ENCODE measurements at regions not wholly inside any gene's neighbourhood (a gene's known extent, or its start where the extent isn't known, plus 50 kb on each side); places are given as distances from the start of the nearest gene placed in this dataset.
"Not testable (repeated sequence)": the region's sequence is repeated elsewhere in the genome, so short reads cannot be mapped to it uniquely, and the experiment has no call there.

GRCh38 chr6:93886416-93886815, 467.1 kb upstream of the EPHA7 start:
- Histone ChIP-seq H3K4me1 (ENCODE audit: control insufficient read depth in 5 of 5, insufficient read depth in 5 of 5, low read length in 5 of 5) (no peaks in the 10 kb centered on the region), H3K27me3 (ENCODE audit: control insufficient read depth in 5 of 5, insufficient read depth in 4 of 5, low read length in 5 of 5) (no peaks in the 10 kb centered on the region), H3K9ac (ENCODE audit: low read length in 5 of 5) (no peak overlapping the region), H3K4me3 (ENCODE audit: low read depth in 1 of 5, low read length in 5 of 5) (no peak overlapping the region), H3K27ac (ENCODE audit: low read depth, low read length) (no peak overlapping the region), H3K9me3 (ENCODE audit: control insufficient read depth in 5 of 5, low read length in 5 of 5) (no peaks in the 10 kb centered on the region), H3K36me3 (ENCODE audit: control insufficient read depth in 5 of 5, insufficient read depth in 5 of 5, low read length in 5 of 5) (no peaks in the 10 kb centered on the region)

- Histone ChIP-seq H3K27ac (ENCODE audit: low read depth, low read length) (no peak overlapping the region), H3K36me3 (ENCODE audit: control insufficient read depth in 5 of 5, insufficient read depth in 5 of 5, low read length in 5 of 5) (no peaks in the 10 kb centered on the region)
Measured at GRCh38 chr6:93859971-93860370, 440.6 kb upstream of the EPHA7 start.

DNA sequence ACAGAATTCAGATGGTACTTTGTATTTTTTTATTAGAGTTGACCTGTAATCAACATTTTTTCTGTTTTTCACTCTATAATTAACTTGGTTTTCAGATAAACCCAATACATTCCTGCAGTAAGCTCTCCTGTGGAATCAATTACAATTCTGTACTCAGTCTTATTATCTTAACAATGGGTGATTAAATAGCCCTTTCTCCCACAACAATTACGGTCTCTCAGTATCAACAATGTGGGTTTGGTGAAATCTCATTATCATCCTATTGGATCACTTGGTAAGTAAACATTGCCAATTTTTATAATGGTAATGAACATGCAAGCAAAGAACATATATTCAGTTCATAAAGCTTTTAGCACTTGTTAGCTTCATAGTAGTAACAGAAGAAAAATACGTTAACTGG, 438.9 kb upstream of the EPHA7 start:
- Histone ChIP-seq H3K36me3 (ENCODE audit: control insufficient read depth in 5 of 5, insufficient read depth in 5 of 5, low read length in 5 of 5) (no peaks in the 10 kb centered on the region), H3K27me3 (ENCODE audit: control insufficient read depth in 5 of 5, insufficient read depth in 4 of 5, low read length in 5 of 5) (no peaks in the 10 kb centered on the region), H3K9me3 (ENCODE audit: control insufficient read depth in 5 of 5, low read length in 5 of 5) (peaks cover 0 to 3% (median 0%) of the 10 kb centered on the region in 5 donors), H3K4me1 (ENCODE audit: control insufficient read depth in 5 of 5, insufficient read depth in 5 of 5, low read length in 5 of 5) (no peaks in the 10 kb centered on the region), H3K9ac (ENCODE audit: low read length in 5 of 5) (no peak overlapping the region), H3K27ac (ENCODE audit: low read depth, low read length) (no peak overlapping the region), H3K4me3 (ENCODE audit: low read depth in 1 of 5, low read length in 5 of 5) (no peak overlapping the region)

More at GRCh38 chr6:93859971-93860370, 440.6 kb upstream of the EPHA7 start:
- Histone ChIP-seq H3K9me3 (ENCODE audit: control insufficient read depth in 5 of 5, low read length in 5 of 5) (peaks cover 0 to 1% (median 0%) of the 10 kb centered on the region in 5 donors), H3K27me3 (ENCODE audit: control insufficient read depth in 5 of 5, insufficient read depth in 4 of 5, low read length in 5 of 5) (no peaks in the 10 kb centered on the region), H3K4me1 (ENCODE audit: control insufficient read depth in 5 of 5, insufficient read depth in 5 of 5, low read length in 5 of 5) (no peaks in the 10 kb centered on the region), H3K9ac (ENCODE audit: low read length in 5 of 5) (no peak overlapping the region), H3K4me3 (ENCODE audit: low read depth in 1 of 5, low read length in 5 of 5) (no peak overlapping the region)

DNA sequence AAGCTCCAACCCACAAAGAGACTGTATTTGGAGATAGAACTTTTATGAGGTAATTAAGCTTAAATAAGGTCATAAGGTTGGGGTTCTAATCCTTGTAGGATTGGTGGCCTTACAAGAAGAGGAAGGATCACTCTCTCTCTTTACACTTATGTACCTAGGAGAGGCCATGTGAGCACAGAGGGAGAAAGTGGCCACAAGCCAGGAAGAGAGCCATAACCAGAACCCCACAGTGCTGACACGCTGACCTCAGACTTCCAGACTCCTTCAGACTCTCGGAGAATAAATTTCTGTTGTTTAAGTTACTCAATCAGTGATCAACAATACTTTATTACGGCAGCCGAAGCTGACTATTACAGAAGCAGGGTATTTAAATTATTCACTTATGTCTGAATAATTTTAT, 430.5 kb upstream of the EPHA7 start:
- peaks cover 0 to under 1% (median 0%) of the 10 kb centered on the region in 5 donors for H3K9me3 ChIP-seq (ENCODE audit: control insufficient read depth in 5 of 5, low read length in 5 of 5)
- H3K4me1 ChIP-seq (ENCODE audit: control insufficient read depth in 5 of 5, insufficient read depth in 5 of 5, low read length in 5 of 5), result no peaks in the 10 kb centered on the region
- H3K27ac ChIP-seq (ENCODE audit: low read depth, low read length), result no peak overlapping the region
- no peak overlapping the region for H3K9ac ChIP-seq (ENCODE audit: low read length in 5 of 5)
- H3K4me3 ChIP-seq (ENCODE audit: low read depth in 1 of 5, low read length in 5 of 5), result no peak overlapping the region
- H3K27me3 ChIP-seq (ENCODE audit: control insufficient read depth in 5 of 5, insufficient read depth in 4 of 5, low read length in 5 of 5), result no peaks in the 10 kb centered on the region
- no peaks in the 10 kb centered on the region for H3K36me3 ChIP-seq (ENCODE audit: control insufficient read depth in 5 of 5, insufficient read depth in 5 of 5, low read length in 5 of 5)

DNA sequence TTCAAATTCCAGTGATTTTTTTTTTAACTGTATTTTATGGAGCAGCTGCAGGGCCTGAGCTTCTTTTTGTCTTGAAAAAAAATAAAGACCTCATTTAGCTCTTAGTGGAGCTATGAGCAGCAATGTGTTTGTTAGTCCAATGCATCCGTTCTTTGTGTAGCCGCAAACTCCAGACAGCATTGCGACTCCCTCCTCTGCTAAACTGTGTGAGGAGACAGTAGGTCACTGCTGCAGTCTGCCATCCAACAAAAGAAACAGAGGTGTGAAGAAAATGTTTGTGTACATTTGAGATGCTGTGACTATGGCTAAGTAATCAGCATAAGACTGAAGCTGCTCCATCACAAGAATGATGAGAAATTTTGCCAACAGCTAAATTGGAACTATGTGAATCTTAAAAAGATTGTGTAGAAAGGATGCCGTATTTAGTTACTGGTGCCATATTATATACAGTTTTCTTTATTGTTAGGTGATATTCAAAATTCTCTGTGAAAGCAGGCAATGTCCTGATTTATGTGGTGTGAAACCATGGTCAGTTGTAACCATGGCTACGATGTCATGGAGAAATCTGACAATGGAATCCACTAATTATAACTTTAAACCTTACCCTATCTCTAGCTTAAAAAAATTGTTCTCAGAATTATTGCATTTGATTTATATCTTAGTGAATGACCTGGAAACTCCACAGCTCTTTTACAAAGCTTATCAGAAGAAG, 428.8 kb upstream of the EPHA7 start:
- H3K27ac ChIP-seq (ENCODE audit: low read depth, low read length), result no peak overlapping the region
- H3K4me3 ChIP-seq (ENCODE audit: low read depth in 1 of 5, low read length in 5 of 5), result no peak overlapping the region
- no peaks in the 10 kb centered on the region for H3K27me3 ChIP-seq (ENCODE audit: control insufficient read depth in 5 of 5, insufficient read depth in 4 of 5, low read length in 5 of 5)
- H3K9me3 ChIP-seq (ENCODE audit: control insufficient read depth in 5 of 5, low read length in 5 of 5), result no peaks in the 10 kb centered on the region
- H3K4me1 ChIP-seq (ENCODE audit: control insufficient read depth in 5 of 5, insufficient read depth in 5 of 5, low read length in 5 of 5), result no peaks in the 10 kb centered on the region
- no peak overlapping the region for H3K9ac ChIP-seq (ENCODE audit: low read length in 5 of 5)
- no peaks in the 10 kb centered on the region for H3K36me3 ChIP-seq (ENCODE audit: control insufficient read depth in 5 of 5, insufficient read depth in 5 of 5, low read length in 5 of 5)

- Histone ChIP-seq H3K36me3 (ENCODE audit: control insufficient read depth in 5 of 5, insufficient read depth in 5 of 5, low read length in 5 of 5) (no peaks in the 10 kb centered on the region), H3K9me3 (ENCODE audit: control insufficient read depth in 5 of 5, low read length in 5 of 5) (no peaks in the 10 kb centered on the region), H3K9ac (ENCODE audit: low read length in 5 of 5) (no peak overlapping the region), H3K4me3 (ENCODE audit: low read depth in 1 of 5, low read length in 5 of 5) (no peak overlapping the region), H3K4me1 (ENCODE audit: control insufficient read depth in 5 of 5, insufficient read depth in 5 of 5, low read length in 5 of 5) (no peaks in the 10 kb centered on the region), H3K27me3 (ENCODE audit: control insufficient read depth in 5 of 5, insufficient read depth in 4 of 5, low read length in 5 of 5) (no peaks in the 10 kb centered on the region), H3K27ac (ENCODE audit: low read depth, low read length) (no peak overlapping the region)
Measured at GRCh38 chr6:93842178-93842577, 422.8 kb upstream of the EPHA7 start.

DNA sequence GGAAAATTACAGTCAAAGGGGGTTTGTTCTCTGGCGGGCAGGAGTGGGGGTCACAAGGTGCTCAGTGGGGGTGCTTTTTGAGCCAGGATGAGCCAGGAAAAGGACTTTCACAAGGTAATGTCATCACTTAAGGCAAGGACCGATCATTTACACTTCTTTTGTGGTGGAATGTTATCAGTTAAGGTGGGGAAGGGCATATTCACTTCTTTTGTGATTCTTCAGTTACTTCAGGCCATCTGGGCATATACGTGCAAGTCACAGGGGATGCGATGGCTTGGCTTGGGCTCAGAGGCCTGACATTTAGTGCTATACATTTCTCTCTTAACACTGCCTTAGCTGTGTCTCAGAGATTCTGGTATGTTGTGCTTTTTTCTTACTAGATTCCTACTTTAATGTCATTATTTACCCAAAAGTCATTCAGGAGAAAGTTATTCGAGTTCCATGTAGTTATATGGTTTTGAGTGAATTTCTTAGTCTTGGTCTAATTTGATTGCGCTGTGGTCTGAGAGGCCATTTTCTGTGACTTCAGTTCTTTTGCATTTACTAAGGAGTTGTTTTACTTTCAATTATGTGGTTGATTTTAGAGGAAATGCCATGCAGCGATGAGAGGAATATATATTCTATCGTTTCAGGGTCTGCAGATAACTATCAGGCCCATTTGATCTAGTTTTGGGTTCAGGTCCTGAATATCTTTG, 416.2 kb upstream of the EPHA7 start:
- not testable (repeated sequence) for H3K27me3 ChIP-seq (ENCODE audit: control insufficient read depth in 5 of 5, insufficient read depth in 4 of 5, low read length in 5 of 5)

DNA sequence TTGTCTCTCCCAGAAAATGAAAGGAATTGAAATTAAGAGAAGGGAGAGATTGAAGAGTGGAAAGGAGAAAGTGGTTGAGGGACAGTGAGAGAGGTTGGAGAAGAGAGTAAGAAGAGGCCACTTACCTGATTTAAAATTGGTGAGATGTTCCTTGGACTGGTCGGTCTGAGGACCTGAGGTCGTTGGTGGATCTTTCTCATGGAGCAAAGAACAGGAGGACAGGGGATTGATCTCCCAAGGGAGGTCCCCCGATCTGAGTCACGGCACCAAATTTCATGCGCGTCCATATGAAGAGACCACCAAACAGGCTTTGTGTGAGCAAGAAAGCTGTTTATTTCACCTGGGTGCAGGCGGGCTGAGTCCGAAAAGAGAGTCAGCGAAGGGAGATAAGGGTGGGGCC, 415.7 kb upstream of the EPHA7 start:
- not testable (repeated sequence) for H3K9me3 ChIP-seq (ENCODE audit: control insufficient read depth in 5 of 5, low read length in 5 of 5); H3K4me1 ChIP-seq (ENCODE audit: control insufficient read depth in 5 of 5, insufficient read depth in 5 of 5, low read length in 5 of 5); H3K36me3 ChIP-seq (ENCODE audit: control insufficient read depth in 5 of 5, insufficient read depth in 5 of 5, low read length in 5 of 5); H3K9ac ChIP-seq (ENCODE audit: low read length in 5 of 5); H3K27ac ChIP-seq (ENCODE audit: low read depth, low read length); H3K4me3 ChIP-seq (ENCODE audit: low read depth in 1 of 5, low read length in 5 of 5); H3K27me3 ChIP-seq (ENCODE audit: control insufficient read depth in 5 of 5, insufficient read depth in 4 of 5, low read length in 5 of 5)

More for the DNA sequence above, 416.2 kb upstream of the EPHA7 start:
- H3K36me3 ChIP-seq (ENCODE audit: control insufficient read depth in 5 of 5, insufficient read depth in 5 of 5, low read length in 5 of 5); H3K4me1 ChIP-seq (ENCODE audit: control insufficient read depth in 5 of 5, insufficient read depth in 5 of 5, low read length in 5 of 5); H3K9ac ChIP-seq (ENCODE audit: low read length in 5 of 5); H3K9me3 ChIP-seq (ENCODE audit: control insufficient read depth in 5 of 5, low read length in 5 of 5); H3K27ac ChIP-seq (ENCODE audit: low read depth, low read length); H3K4me3 ChIP-seq (ENCODE audit: low read depth in 1 of 5, low read length in 5 of 5): not testable (repeated sequence)

GRCh38 chr6:93833326-93833725, 414.0 kb upstream of the EPHA7 start:
- not testable (repeated sequence) for H3K4me1 ChIP-seq (ENCODE audit: control insufficient read depth in 5 of 5, insufficient read depth in 5 of 5, low read length in 5 of 5); H3K27me3 ChIP-seq (ENCODE audit: control insufficient read depth in 5 of 5, insufficient read depth in 4 of 5, low read length in 5 of 5); H3K9me3 ChIP-seq (ENCODE audit: control insufficient read depth in 5 of 5, low read length in 5 of 5); H3K27ac ChIP-seq (ENCODE audit: low read depth, low read length); H3K4me3 ChIP-seq (ENCODE audit: low read depth in 1 of 5, low read length in 5 of 5); H3K9ac ChIP-seq (ENCODE audit: low read length in 5 of 5); H3K36me3 ChIP-seq (ENCODE audit: control insufficient read depth in 5 of 5, insufficient read depth in 5 of 5, low read length in 5 of 5)

DNA sequence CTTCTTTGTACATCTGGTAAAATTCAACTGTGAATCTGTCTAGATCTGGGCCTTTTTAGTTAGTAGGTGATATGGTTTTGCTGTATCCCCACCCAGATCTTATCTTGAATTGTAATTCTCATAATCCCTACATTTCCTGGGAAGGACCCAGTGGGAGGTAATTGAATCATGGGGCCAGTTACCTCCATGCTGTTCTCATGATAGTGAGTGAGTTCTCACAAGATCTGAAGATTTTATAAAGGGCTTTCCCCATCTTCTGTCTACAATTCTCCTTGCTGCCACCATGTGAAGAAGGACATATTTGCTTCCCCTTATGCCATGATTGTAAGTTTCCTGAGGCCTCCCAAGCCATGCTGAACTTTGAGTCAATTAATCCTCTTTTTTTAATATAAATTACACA, 410.4 kb upstream of the EPHA7 start:
- not testable (repeated sequence) for H3K4me1 ChIP-seq (ENCODE audit: control insufficient read depth in 5 of 5, insufficient read depth in 5 of 5, low read length in 5 of 5); H3K9ac ChIP-seq (ENCODE audit: low read length in 5 of 5); H3K9me3 ChIP-seq (ENCODE audit: control insufficient read depth in 5 of 5, low read length in 5 of 5)

More for the DNA sequence above, 410.4 kb upstream of the EPHA7 start:
- H3K27me3 ChIP-seq (ENCODE audit: control insufficient read depth in 5 of 5, insufficient read depth in 4 of 5, low read length in 5 of 5); H3K36me3 ChIP-seq (ENCODE audit: control insufficient read depth in 5 of 5, insufficient read depth in 5 of 5, low read length in 5 of 5); H3K4me3 ChIP-seq (ENCODE audit: low read depth in 1 of 5, low read length in 5 of 5); H3K27ac ChIP-seq (ENCODE audit: low read depth, low read length): not testable (repeated sequence)
